Fibroblast of lung (primary cell): ENCODE measurements at regions not wholly inside any gene's neighbourhood (a gene's known extent, or its start where the extent isn't known, plus 50 kb on each side); places are given as distances from the start of the nearest gene placed in this dataset.

Experiments
- EZH2 ChIP-seq: IDR thresholded peaks from 2 replicates; pipeline ENCODE4 v1.5.1; 2012; ENCODE audit warnings: low read length, control low read depth, mild to moderate bottlenecking; ENCODE audit errors: missing control alignments
- TF ChIP-seq, protein P1 (sequence below), 2 donors: IDR thresholded peaks in 1 of 2; conservative IDR thresholded peaks in 1 of 2; 1 replicate in 1 of 2; 2 replicates in 1 of 2; pipeline ENCODE4 v1.5.1; 2011 to 2012; ENCODE audit warnings: low read length in 2 of 2, control low read depth in 1 of 2, inconsistent platforms in 1 of 2, low read depth in 1 of 2, mild to moderate bottlenecking in 1 of 2

GRCh38 chr16:17780181-17780580 lies 309.4 kb upstream of the XYLT1 start:
- no peak for TF ChIP-seq EZH2
- TF ChIP-seq, protein P1, sequence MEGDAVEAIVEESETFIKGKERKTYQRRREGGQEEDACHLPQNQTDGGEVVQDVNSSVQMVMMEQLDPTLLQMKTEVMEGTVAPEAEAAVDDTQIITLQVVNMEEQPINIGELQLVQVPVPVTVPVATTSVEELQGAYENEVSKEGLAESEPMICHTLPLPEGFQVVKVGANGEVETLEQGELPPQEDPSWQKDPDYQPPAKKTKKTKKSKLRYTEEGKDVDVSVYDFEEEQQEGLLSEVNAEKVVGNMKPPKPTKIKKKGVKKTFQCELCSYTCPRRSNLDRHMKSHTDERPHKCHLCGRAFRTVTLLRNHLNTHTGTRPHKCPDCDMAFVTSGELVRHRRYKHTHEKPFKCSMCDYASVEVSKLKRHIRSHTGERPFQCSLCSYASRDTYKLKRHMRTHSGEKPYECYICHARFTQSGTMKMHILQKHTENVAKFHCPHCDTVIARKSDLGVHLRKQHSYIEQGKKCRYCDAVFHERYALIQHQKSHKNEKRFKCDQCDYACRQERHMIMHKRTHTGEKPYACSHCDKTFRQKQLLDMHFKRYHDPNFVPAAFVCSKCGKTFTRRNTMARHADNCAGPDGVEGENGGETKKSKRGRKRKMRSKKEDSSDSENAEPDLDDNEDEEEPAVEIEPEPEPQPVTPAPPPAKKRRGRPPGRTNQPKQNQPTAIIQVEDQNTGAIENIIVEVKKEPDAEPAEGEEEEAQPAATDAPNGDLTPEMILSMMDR (conservative IDR thresholded peaks at IDR 0.05 in 1 of 2, IDR thresholded peaks at IDR 0.05 in 1 of 2; ENCODE audit: low read depth in 1 of 2, low read length in 2 of 2): no peak
